Panc1 (cell line): ENCODE measurements at regions not wholly inside any gene's neighbourhood (a gene's known extent, or its start where the extent isn't known, plus 50 kb on each side); places are given as distances from the start of the nearest gene placed in this dataset.

Experiments
- ATAC-seq: fragments of 200-7000 bp; cut with Tn5 transposase; 2 replicates; pipeline ENCODE4 v1.9.1; 2020; ENCODE audit warnings: mild to moderate bottlenecking, moderate library complexity
- BruUV-seq: library from RNA; stranded (reverse); fragments of 400-500 nt; replicated peaks from 2 replicates; lab custom pipeline; 2021; lab: Mats Ljungman, UMichigan
- CTCF ChIA-PET: fragments of 300-600 bp; sonication (Branson Sonifier 250); formaldehyde crosslinking; loops from one replicate; lab custom pipeline; 2022; ENCODE audit warnings: antibody characterized with exemption; lab: Charles Lee
- POLR2A ChIA-PET: fragments of 300-600 bp; sonication (Branson Sonifier 250); formaldehyde crosslinking; loops from one replicate; lab custom pipeline; 2022; ENCODE audit warnings: antibody characterized with exemption; lab: Charles Lee
- DNase-seq: peaks from one replicate; pipeline ENCODE4 v3.0.0-alpha.2; 2010; ENCODE audit warnings: low read depth, low spot score
- H3K27ac ChIP-seq: 2 replicates; pipeline ENCODE4 v1.5.1; 2011; ENCODE audit warnings: mild to moderate bottlenecking, low read length, inconsistent platforms
- H3K27me3 ChIP-seq: fragments of 200-500 bp; sonication (Bioruptor generic); 2 replicates; pipeline ENCODE4 v1.6.0; 2014; ENCODE audit warnings: low read length, inconsistent platforms; ENCODE audit not compliant: control insufficient read depth, insufficient read depth
- H3K36me3 ChIP-seq: fragments of 200-500 bp; sonication (Bioruptor generic); 2 replicates; pipeline ENCODE4 v1.5.1; 2014; ENCODE audit warnings: inconsistent platforms, mild to moderate bottlenecking, low read length, moderate library complexity; ENCODE audit not compliant: control insufficient read depth, insufficient read depth
- H3K4me1 ChIP-seq: 2 replicates; pipeline ENCODE4 v1.5.1; 2011; ENCODE audit warnings: inconsistent platforms, mild to moderate bottlenecking, low read length, moderate library complexity; ENCODE audit not compliant: control insufficient read depth, insufficient read depth
- H3K4me3 ChIP-seq, 2 experiments: 2 replicates each; pipeline ENCODE4 v1.5.1; 2011 to 2012; ENCODE audit warnings: low read depth in 2 of 2, low read length in 2 of 2, mild to moderate bottlenecking in 2 of 2, inconsistent platforms in 1 of 2, moderate library complexity in 1 of 2
- H3K9me3 ChIP-seq: fragments of 200-500 bp; sonication (Bioruptor generic); 2 replicates; pipeline ENCODE4 v1.5.1; 2014; ENCODE audit warnings: low read depth, mild to moderate bottlenecking, inconsistent platforms, low read length, moderate library complexity; ENCODE audit not compliant: control insufficient read depth, insufficient read depth
- POLR2AphosphoS5 ChIP-seq: IDR thresholded peaks from 2 replicates; pipeline ENCODE4 v1.6.1; 2012; ENCODE audit warnings: mild to moderate bottlenecking, low read depth, low read length, moderate library complexity
- REST ChIP-seq, 2 experiments: IDR thresholded peaks; 2 replicates each; pipeline ENCODE4 v1.6.1; 2011 to 2012; ENCODE audit warnings: low read depth in 2 of 2, control low read depth in 1 of 2, low read length in 1 of 2, mild to moderate bottlenecking in 1 of 2, moderate library complexity in 1 of 2; ENCODE audit not compliant: insufficient read depth in 1 of 2
- SIN3A ChIP-seq: IDR thresholded peaks from 2 replicates; pipeline ENCODE4 v1.6.1; 2012; ENCODE audit warnings: low read depth, mild to moderate bottlenecking, low read length, moderate library complexity, borderline replicate concordance; ENCODE audit not compliant: insufficient read depth
- TCF7L2 ChIP-seq: IDR thresholded peaks from 2 replicates; pipeline ENCODE4 v1.6.1; 2011; ENCODE audit warnings: mild to moderate bottlenecking, low read depth, low read length, inconsistent platforms
- in situ Hi-C: cut with HindIII; loops from 2 replicates; pipeline ENCODE4 v1.10.0; 2016; ENCODE audit warnings: low sequenced_read_pairs, low pct_unique_long_range_greater_than_20kb
- intact Hi-C: fragments of 100-400 bp; cut with micrococcal nuclease; formaldehyde crosslinking; loops from one replicate; pipeline ENCODE4 v1.10.0; 2022; ENCODE audit not compliant: unreplicated experiment
- TF ChIP-seq, protein P1 (sequence below): fragments of 450-650 bp; IDR thresholded peaks from 2 replicates; pipeline ENCODE4 v1.5.1; 2017; ENCODE audit warnings: mild to moderate bottlenecking

DNA sequence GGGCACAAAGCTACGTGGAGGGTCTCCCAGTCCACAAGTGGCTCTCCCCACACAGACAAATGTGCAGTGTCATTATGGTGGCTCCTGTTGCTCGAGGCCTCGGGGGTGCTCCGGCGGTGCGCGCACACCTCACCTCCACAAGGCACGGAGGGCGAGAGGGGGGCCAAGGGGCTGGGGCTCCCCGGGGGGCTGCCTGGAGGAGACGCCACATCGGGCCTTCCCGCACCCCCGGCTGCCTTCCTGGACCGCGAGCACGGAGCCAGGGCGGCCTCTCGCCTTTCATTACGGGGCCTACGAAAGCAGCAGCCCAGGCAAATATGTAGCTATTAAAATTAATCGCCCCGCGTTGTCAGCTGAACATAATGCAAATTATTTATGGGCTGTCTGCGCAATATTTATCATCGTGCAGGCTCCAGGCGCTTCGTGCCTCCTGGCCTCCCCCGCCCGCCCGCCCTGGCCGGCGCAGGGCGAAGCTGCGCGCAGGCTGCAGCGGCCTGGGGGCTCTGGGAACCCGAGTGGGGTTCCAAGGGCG lies 70.8 kb upstream of the BCOR start:
- in situ Hi-C loops (no loop called here), intact Hi-C loops (no loop called here)
- Histone ChIP-seq H3K9me3 (no peaks in the 10 kb centered on the region), H3K27me3 (no peaks in the 10 kb centered on the region), H3K4me3 (no peak overlapping the region), H3K4me1 (peaks cover 28% of the 10 kb centered on the region), H3K36me3 (no peaks in the 10 kb centered on the region), H3K27ac (peak overlapping the region; percentile 77; the same call in 1 of the 2 replicates)
- ChIA-PET CTCF (no interaction called here), POLR2A (interaction anchor here (0.5 kb wide), 2 partner anchors 67 to 71 kb away, joined by 3 to 4 read pairs; no protein-coding TSS in a partner anchor)
- no peak for TF ChIP-seq POLR2AphosphoS5
- TF ChIP-seq, protein P1, sequence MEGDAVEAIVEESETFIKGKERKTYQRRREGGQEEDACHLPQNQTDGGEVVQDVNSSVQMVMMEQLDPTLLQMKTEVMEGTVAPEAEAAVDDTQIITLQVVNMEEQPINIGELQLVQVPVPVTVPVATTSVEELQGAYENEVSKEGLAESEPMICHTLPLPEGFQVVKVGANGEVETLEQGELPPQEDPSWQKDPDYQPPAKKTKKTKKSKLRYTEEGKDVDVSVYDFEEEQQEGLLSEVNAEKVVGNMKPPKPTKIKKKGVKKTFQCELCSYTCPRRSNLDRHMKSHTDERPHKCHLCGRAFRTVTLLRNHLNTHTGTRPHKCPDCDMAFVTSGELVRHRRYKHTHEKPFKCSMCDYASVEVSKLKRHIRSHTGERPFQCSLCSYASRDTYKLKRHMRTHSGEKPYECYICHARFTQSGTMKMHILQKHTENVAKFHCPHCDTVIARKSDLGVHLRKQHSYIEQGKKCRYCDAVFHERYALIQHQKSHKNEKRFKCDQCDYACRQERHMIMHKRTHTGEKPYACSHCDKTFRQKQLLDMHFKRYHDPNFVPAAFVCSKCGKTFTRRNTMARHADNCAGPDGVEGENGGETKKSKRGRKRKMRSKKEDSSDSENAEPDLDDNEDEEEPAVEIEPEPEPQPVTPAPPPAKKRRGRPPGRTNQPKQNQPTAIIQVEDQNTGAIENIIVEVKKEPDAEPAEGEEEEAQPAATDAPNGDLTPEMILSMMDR = no peak
- no peak for TF ChIP-seq REST (IDR thresholded peaks at IDR 0.05; ENCODE audit: insufficient read depth in 1 of 2, low read depth in 2 of 2, low read length in 1 of 2)
- no peak for TF ChIP-seq SIN3A
- no peak for TF ChIP-seq TCF7L2
- no TSS peak for BruUV-seq
- ATAC-seq = no peak
- DNase-seq = no peak

- intact Hi-C loops = no loop called here
- Histone ChIP-seq H3K9me3 (no peaks in the 10 kb centered on the region), H3K4me1 (peaks cover 28% of the 10 kb centered on the region), H3K36me3 (no peaks in the 10 kb centered on the region), H3K27me3 (no peaks in the 10 kb centered on the region), H3K4me3 (no peak overlapping the region), H3K27ac (peak overlapping the region; percentile 39; the same call in 1 of the 2 replicates)
- BruUV-seq = no TSS peak
- in situ Hi-C loops = no loop called here
- TF ChIP-seq, protein P1 = no peak
- TF ChIP-seq SIN3A = no peak
- no peak for TF ChIP-seq TCF7L2
- no peak for TF ChIP-seq REST (IDR thresholded peaks at IDR 0.05; ENCODE audit: insufficient read depth in 1 of 2, low read depth in 2 of 2, low read length in 1 of 2)
- TF ChIP-seq POLR2AphosphoS5 = no peak
- DNase-seq (no peak), ATAC-seq (no peak)
- ChIA-PET POLR2A (interaction anchor here (0.5 kb wide), 1 partner anchor 67 kb away, joined by 3 read pairs; no protein-coding TSS in a partner anchor), CTCF (no interaction called here)
These were observed 70.2 kb upstream of the BCOR start for GRCh38 chrX:40167850-40168479.
